Loucy (cell line): ENCODE measurements at regions not wholly inside any gene's neighbourhood (a gene's known extent, or its start where the extent isn't known, plus 50 kb on each side); places are given as distances from the start of the nearest gene placed in this dataset.

Source experiments
- CTCF ChIP-seq: fragments of 200-600 bp; sonication (generic); conservative IDR thresholded peaks from 2 replicates; pipeline ENCODE4 v1.5.1; 2014; ENCODE audit warnings: mild to moderate bottlenecking, antibody characterized with exemption, low read length
- EZH2phosphoT487 ChIP-seq: fragments of 200-600 bp; IDR thresholded peaks from 2 replicates; pipeline ENCODE4 v1.6.1; 2018; ENCODE audit warnings: antibody characterized with exemption, mild to moderate bottlenecking, moderate library complexity, borderline replicate concordance

- TF ChIP-seq CTCF (no peak), EZH2phosphoT487 (no peak)
Observed at GRCh38 chr4:134297765-134298164, 96.2 kb upstream of the PABPC4L start.
